Panc1 (cell line): ENCODE measurements at regions not wholly inside any gene's neighbourhood (a gene's known extent, or its start where the extent isn't known, plus 50 kb on each side); places are given as distances from the start of the nearest gene placed in this dataset.

Experiments used
- ATAC-seq: fragments of 200-7000 bp; cut with Tn5 transposase; 2 replicates; pipeline ENCODE4 v1.9.1; 2020; ENCODE audit warnings: mild to moderate bottlenecking, moderate library complexity
- BruUV-seq: library from RNA; stranded (reverse); fragments of 400-500 nt; replicated peaks from 2 replicates; lab custom pipeline; 2021; lab: Mats Ljungman, UMichigan
- CTCF ChIA-PET: fragments of 300-600 bp; sonication (Branson Sonifier 250); formaldehyde crosslinking; loops from one replicate; lab custom pipeline; 2022; ENCODE audit warnings: antibody characterized with exemption; lab: Charles Lee
- POLR2A ChIA-PET: fragments of 300-600 bp; sonication (Branson Sonifier 250); formaldehyde crosslinking; loops from one replicate; lab custom pipeline; 2022; ENCODE audit warnings: antibody characterized with exemption; lab: Charles Lee
- DNase-seq: peaks from one replicate; pipeline ENCODE4 v3.0.0-alpha.2; 2010; ENCODE audit warnings: low read depth, low spot score
- H3K27ac ChIP-seq: 2 replicates; pipeline ENCODE4 v1.5.1; 2011; ENCODE audit warnings: mild to moderate bottlenecking, low read length, inconsistent platforms
- H3K27me3 ChIP-seq: fragments of 200-500 bp; sonication (Bioruptor generic); 2 replicates; pipeline ENCODE4 v1.6.0; 2014; ENCODE audit warnings: low read length, inconsistent platforms; ENCODE audit not compliant: control insufficient read depth, insufficient read depth
- H3K36me3 ChIP-seq: fragments of 200-500 bp; sonication (Bioruptor generic); 2 replicates; pipeline ENCODE4 v1.5.1; 2014; ENCODE audit warnings: inconsistent platforms, mild to moderate bottlenecking, low read length, moderate library complexity; ENCODE audit not compliant: control insufficient read depth, insufficient read depth
- H3K4me1 ChIP-seq: 2 replicates; pipeline ENCODE4 v1.5.1; 2011; ENCODE audit warnings: inconsistent platforms, mild to moderate bottlenecking, low read length, moderate library complexity; ENCODE audit not compliant: control insufficient read depth, insufficient read depth
- H3K4me3 ChIP-seq, 2 experiments: 2 replicates each; pipeline ENCODE4 v1.5.1; 2011 to 2012; ENCODE audit warnings: low read depth in 2 of 2, low read length in 2 of 2, mild to moderate bottlenecking in 2 of 2, inconsistent platforms in 1 of 2, moderate library complexity in 1 of 2
- H3K9me3 ChIP-seq: fragments of 200-500 bp; sonication (Bioruptor generic); 2 replicates; pipeline ENCODE4 v1.5.1; 2014; ENCODE audit warnings: low read depth, mild to moderate bottlenecking, inconsistent platforms, low read length, moderate library complexity; ENCODE audit not compliant: control insufficient read depth, insufficient read depth
- CTCF ChIP-seq: fragments of 450-650 bp; IDR thresholded peaks from 2 replicates; pipeline ENCODE4 v1.5.1; 2017; ENCODE audit warnings: mild to moderate bottlenecking
- POLR2AphosphoS5 ChIP-seq: IDR thresholded peaks from 2 replicates; pipeline ENCODE4 v1.6.1; 2012; ENCODE audit warnings: mild to moderate bottlenecking, low read depth, low read length, moderate library complexity
- SIN3A ChIP-seq: IDR thresholded peaks from 2 replicates; pipeline ENCODE4 v1.6.1; 2012; ENCODE audit warnings: low read depth, mild to moderate bottlenecking, low read length, moderate library complexity, borderline replicate concordance; ENCODE audit not compliant: insufficient read depth
- TCF7L2 ChIP-seq: IDR thresholded peaks from 2 replicates; pipeline ENCODE4 v1.6.1; 2011; ENCODE audit warnings: mild to moderate bottlenecking, low read depth, low read length, inconsistent platforms
- in situ Hi-C: cut with HindIII; loops from 2 replicates; pipeline ENCODE4 v1.10.0; 2016; ENCODE audit warnings: low sequenced_read_pairs, low pct_unique_long_range_greater_than_20kb
- intact Hi-C: fragments of 100-400 bp; cut with micrococcal nuclease; formaldehyde crosslinking; loops from one replicate; pipeline ENCODE4 v1.10.0; 2022; ENCODE audit not compliant: unreplicated experiment
- TF ChIP-seq, protein P1 (sequence below), 2 experiments: IDR thresholded peaks; 2 replicates each; pipeline ENCODE4 v1.6.1; 2011 to 2012; ENCODE audit warnings: low read depth in 2 of 2, control low read depth in 1 of 2, low read length in 1 of 2, mild to moderate bottlenecking in 1 of 2, moderate library complexity in 1 of 2; ENCODE audit not compliant: insufficient read depth in 1 of 2

- Histone ChIP-seq H3K36me3 (no peaks in the 10 kb centered on the region), H3K27ac (no peak overlapping the region), H3K27me3 (no peaks in the 10 kb centered on the region), H3K9me3 (no peaks in the 10 kb centered on the region), H3K4me3 (no peak overlapping the region), H3K4me1 (peaks cover 7% of the 10 kb centered on the region; the same call in 1 of the 2 replicates)
- intact Hi-C loops: no loop called here
- ATAC-seq (no peak), DNase-seq (no peak)
- BruUV-seq: no TSS peak
- ChIA-PET POLR2A (no interaction called here), CTCF (no interaction called here)
- TF ChIP-seq, protein P1, sequence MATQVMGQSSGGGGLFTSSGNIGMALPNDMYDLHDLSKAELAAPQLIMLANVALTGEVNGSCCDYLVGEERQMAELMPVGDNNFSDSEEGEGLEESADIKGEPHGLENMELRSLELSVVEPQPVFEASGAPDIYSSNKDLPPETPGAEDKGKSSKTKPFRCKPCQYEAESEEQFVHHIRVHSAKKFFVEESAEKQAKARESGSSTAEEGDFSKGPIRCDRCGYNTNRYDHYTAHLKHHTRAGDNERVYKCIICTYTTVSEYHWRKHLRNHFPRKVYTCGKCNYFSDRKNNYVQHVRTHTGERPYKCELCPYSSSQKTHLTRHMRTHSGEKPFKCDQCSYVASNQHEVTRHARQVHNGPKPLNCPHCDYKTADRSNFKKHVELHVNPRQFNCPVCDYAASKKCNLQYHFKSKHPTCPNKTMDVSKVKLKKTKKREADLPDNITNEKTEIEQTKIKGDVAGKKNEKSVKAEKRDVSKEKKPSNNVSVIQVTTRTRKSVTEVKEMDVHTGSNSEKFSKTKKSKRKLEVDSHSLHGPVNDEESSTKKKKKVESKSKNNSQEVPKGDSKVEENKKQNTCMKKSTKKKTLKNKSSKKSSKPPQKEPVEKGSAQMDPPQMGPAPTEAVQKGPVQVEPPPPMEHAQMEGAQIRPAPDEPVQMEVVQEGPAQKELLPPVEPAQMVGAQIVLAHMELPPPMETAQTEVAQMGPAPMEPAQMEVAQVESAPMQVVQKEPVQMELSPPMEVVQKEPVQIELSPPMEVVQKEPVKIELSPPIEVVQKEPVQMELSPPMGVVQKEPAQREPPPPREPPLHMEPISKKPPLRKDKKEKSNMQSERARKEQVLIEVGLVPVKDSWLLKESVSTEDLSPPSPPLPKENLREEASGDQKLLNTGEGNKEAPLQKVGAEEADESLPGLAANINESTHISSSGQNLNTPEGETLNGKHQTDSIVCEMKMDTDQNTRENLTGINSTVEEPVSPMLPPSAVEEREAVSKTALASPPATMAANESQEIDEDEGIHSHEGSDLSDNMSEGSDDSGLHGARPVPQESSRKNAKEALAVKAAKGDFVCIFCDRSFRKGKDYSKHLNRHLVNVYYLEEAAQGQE (IDR thresholded peaks at IDR 0.05; ENCODE audit: insufficient read depth in 1 of 2, low read depth in 2 of 2, low read length in 1 of 2): no peak
- TF ChIP-seq POLR2AphosphoS5: no peak
- TF ChIP-seq TCF7L2: no peak
- TF ChIP-seq CTCF: no peak
- no peak for TF ChIP-seq SIN3A
- in situ Hi-C loops: no loop called here
Measured at GRCh38 chr3:176961916-176962315, 235.4 kb downstream of the TBL1XR1 start.

GRCh38 chr3:176959867-176960266 is 237.4 kb downstream of the TBL1XR1 start:
- H3K4me3 ChIP-seq: no peak overlapping the region
- TF ChIP-seq TCF7L2: no peak
- TF ChIP-seq CTCF: no peak
- TF ChIP-seq, protein P1 (IDR thresholded peaks at IDR 0.05; ENCODE audit: insufficient read depth in 1 of 2, low read depth in 2 of 2, low read length in 1 of 2): no peak
- TF ChIP-seq SIN3A: no peak
- no peak for TF ChIP-seq POLR2AphosphoS5
- no peaks in the 10 kb centered on the region for H3K27me3 ChIP-seq
- H3K9me3 ChIP-seq: no peaks in the 10 kb centered on the region
- H3K27ac ChIP-seq: no peak overlapping the region
- in situ Hi-C loops (no loop called here), intact Hi-C loops (no loop called here)
- no TSS peak for BruUV-seq
- POLR2A ChIA-PET: no interaction called here
- H3K4me1 ChIP-seq: no peaks in the 10 kb centered on the region; the same call in 1 of the 2 replicates
- CTCF ChIA-PET: interaction anchor here (0.6 kb wide), 1 partner anchor 14 kb away, joined by 4 read pairs; no protein-coding TSS in a partner anchor
- DNase-seq (no peak), ATAC-seq (no peak)
- H3K36me3 ChIP-seq: no peaks in the 10 kb centered on the region
